GM21360 (cell line): ENCODE measurements at regions not wholly inside any gene's neighbourhood (a gene's known extent, or its start where the extent isn't known, plus 50 kb on each side); places are given as distances from the start of the nearest gene placed in this dataset.

Source experiments
- ATAC-seq: cut with Tn5 transposase; IDR thresholded peaks from one replicate; pipeline ENCODE4 v1.9.1; 2021; ENCODE audit warnings: mild to moderate bottlenecking, moderate library complexity; ENCODE audit not compliant: unreplicated experiment

DNA sequence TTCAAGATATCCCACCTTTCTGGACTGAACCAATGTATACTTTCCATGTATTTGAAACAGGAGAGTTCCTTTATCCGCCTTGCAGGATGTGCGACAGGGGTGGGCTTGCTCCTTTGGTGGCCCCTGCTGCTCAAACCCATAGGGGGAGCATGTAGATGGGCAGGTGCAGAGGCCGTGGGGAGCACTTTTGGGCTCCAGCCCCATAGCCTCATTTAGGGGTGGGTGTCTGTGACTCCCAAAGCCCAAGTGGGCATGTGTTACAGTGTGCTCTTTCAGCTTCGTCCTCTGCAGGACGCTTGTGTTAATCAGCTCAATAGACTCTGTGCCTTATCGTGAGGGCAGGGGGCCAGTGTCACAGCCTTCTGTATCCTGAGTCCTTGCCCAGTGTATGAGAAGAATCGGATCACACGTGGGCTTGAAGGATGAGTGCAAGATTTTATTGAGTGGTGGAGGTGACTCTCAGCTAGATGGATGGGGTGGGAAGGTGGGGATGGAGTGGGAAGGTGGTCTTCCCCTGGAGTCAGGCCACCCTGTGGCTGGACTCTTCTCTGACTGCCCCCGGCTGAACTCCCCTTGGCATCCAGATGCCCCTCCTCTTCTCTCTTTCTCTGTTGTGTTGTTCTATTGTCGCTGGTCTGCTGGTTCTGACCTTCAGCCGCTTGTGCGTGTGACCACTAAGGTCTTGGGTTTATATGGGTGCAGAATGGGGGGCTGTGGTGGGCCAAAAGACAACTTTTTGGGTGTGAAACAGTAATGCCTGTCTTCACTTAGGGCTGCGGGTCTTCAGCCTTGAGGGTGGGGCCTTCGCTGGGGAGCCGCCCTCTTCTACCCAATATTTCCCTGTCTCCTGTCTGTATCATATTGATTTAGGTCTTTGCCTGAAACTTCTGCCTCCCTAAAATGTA is 262.2 kb downstream of the GLRX3 start:
- no peak for ATAC-seq

DNA sequence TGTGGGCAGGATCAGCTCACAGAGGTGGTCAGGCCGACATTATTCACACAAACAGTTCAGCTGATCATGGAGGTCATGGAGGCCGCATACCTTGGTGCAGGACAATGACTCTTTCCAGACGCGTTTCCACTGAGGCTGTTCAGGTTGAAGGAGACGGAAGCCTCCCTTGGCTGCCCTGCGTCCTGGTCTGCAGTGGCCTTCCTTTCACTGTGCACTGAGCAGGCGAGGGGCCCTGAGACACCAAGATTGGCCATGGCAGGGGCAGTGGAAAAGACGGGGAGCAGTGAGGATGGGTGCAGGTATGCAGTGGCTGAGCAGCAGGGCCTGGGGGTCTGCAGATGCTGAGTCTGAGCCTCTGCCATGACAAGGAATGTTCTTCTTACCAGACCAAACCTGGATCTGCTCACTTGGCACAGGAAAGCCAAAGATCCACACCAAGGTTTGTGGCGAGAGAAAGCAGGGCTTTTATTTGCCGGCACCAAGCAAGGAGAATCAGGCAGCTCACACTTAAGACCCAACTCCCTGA is 263.3 kb downstream of the GLRX3 start:
- ATAC-seq: no peak

DNA sequence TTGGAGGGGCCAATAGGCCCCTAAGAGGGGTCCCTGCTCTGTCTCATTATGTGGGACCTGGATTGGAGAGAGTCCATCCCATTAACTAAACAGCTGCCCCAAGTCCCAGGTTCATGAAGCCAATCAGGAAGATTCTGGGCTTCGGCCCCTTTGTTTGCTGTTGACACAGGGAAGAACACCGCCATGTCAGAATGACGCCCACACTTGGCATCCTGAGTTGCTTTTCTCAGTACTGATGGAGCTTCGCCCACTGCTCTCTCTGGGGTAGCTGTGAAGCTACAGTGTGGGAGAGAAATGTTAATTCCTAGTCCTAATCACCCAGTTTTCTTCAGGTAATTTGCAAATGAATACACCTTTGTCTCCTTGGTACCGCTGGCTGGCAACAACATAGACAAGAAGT is 264.7 kb downstream of the GLRX3 start:
- no peak for ATAC-seq

DNA sequence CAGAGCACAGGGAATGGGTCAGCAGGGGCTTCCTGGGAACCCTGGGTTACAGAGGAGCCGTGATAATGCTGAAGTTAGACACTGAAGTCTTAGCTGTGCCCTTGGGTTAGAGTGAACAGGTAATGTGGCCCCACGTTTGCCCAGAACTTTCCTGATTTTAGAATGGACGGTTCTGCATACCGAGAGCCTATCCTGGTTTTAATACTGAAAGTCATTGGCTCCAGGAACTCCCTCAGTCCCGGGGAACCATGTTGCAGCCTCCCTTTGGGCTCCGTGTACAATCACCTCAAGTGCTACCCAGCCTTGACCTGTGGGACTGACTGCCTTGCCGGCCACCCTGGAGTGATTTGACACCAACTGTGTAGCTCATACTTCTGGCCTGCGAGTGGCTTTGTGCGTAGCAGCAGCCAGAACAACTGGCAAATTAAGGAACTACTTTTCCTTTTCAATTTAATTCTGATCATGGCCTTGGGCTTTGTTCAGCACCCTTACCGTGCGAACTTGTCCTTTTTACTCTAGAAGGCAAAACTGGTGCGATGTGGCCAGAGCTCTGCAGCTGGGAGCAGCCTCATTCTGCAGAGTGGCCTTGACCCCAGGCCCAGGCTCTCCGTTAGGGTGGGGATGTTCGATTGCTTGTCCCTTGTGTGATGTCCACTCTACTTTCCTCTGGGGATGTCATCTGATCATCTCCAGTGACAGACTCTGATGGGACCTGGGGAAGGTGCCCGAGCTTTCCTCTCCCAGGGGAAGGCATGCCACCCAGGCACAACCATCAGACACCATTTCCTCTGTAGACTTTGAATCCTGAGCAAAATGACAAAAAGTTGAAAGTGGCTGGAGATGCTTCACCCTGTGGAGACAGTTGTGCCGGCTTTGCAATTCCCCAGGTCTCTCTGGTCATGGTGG is 265.9 kb downstream of the GLRX3 start:
- ATAC-seq: no peak

DNA sequence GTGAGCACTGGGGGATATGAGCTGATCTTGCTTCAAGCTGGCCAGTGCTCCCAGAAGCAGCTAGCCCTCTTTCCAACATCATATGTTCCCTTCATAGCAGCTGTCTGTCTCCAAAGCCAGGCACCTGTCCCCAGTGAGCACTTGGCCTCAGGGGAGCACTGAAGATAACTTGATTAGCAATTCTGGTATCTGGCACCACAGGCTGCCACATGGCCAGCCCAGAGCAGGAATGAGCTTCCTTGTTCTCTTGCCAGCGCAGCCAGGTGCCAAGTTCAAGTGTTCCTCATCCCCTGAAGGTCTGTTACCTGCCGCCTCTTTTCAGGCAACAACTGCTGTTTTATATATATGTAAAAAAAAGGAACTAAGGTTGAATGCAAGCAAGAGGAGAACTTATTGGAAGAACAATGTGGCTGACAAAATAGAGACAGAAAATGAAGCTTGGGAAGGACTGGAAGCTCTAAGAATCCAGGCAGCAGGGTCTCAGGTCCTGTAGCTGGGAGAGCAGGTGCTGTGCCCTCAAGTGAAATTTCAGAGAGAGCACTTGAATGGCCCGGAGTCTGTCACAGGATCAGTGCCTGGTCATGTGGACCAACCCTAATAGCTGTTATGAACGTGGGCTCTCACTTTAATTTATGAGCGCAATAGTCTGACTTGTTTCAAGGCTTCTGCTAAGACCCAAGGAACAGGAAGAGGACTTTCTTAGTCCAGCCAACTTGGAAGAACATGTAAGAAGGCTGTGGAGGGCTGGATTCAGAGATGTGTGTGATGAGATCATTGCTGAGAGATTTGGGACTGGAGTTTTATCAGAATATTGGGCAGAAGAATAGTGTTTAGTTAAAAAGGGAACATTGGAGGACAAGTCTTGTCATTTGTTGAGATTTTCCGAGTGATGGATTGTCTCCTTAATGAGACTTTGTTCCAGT is 267.2 kb downstream of the GLRX3 start:
- ATAC-seq: no peak

DNA sequence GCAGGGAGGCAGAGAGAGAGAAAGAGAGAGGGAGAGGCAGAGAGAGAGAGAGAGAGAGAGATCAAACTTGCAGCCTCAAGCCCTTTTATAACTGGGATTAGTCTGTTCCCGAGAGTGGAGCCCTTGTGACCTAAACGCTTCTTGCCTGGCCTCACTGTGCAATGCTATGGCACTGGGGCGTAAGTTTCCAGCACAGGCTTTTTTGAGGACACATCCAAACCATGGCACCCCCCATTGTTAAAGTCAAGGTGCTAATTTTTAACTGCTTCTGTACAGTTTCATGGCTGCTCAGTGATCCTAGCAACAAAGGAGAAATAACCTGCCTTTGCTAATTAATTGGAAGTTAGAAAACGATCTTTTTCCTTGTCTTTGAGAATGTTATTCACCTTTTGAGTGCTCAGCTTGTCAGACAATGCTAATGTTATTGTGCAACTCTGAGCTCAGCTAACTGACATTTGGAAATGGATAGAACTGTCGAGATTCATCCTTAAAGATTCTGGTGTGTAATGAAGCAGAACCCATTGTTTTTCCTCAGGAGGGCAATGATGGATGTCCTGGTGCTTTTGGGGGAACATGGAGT is 268.4 kb downstream of the GLRX3 start:
- no peak for ATAC-seq

DNA sequence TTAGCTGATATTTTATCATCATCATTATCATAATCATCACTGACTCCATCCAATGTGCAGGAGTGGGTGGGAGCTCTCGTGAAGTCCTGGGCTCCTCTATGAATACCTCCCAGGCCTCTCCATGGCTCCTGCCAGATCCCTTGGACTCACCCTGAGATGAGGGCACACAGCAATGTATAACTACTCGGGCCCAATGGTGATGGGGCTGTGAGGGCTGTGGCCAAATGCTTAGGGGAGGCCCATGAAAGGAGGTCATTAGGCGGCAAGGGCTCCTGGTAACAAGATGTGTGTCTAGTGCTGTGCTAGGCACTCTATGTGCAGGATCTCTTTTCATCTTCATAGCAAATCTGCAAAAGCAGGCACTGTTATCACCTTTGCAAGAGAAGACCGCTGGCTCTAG is 270.9 kb downstream of the GLRX3 start:
- no peak for ATAC-seq

DNA sequence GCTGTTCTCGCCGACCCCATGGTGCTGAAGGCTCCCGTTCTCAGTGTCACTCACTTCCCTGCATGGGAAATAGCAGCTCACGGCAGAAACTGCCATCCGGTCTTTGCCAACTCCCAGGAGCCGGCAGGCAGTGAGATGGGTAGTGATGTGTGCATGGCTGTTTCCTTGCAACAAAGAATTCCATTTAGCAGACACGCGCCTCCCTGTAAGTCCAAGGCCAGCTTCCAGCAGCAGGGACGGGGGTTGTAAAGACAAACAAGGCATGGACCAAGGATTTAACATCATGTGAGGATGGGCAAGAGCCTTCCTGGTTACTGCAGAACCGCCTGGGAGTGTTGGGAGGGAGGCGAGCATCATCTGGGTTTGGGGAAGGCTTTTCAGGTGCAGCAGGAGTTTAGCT is 273.1 kb downstream of the GLRX3 start:
- ATAC-seq: no peak

DNA sequence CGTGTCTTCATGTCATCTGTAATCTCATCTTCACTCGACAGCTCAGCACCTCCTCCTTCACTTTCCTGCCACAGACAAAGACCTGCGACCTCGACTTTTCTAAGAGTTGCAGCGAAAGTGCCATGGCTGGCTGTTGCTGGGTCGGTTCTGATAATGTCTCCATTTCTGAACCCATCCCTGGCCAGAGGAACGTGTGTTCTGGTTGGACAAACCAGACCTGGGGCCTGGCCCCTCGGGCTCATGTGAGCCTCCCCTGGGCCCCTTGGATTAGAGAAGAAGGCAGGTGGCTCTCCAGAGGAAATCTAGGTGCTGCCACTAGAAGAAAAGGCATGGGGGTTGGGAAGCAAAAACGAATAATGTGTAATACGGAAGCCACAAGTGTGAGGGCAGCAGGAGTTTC is 273.7 kb downstream of the GLRX3 start:
- no peak for ATAC-seq

DNA sequence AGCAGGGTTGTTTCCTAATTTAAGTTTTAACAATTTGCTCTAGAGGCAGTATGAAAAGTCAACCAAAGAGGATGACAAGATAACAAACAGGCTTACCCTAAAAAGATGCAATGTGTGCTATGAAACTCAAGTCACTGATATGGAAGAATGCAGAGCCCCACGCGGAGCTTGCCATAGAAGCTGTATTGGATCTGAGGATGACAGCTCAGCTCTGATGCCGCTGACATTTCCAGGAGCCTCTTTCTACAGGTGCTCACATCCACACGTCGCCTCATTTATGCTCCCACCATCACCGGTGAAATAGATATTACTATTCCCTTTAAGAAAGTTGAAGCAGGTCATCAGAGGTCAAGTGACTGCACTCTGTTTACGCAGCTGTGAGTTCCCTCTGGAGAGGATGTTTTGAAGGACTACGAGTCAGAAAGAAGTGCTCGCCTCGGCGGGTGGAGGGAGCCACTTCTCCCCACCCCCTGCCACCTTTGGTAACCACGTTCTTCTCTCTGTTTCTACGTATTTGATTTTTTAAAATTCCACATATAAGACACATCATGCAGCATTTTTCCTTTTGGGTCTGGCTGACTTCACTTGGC is 275.4 kb downstream of the GLRX3 start:
- no peak for ATAC-seq

DNA sequence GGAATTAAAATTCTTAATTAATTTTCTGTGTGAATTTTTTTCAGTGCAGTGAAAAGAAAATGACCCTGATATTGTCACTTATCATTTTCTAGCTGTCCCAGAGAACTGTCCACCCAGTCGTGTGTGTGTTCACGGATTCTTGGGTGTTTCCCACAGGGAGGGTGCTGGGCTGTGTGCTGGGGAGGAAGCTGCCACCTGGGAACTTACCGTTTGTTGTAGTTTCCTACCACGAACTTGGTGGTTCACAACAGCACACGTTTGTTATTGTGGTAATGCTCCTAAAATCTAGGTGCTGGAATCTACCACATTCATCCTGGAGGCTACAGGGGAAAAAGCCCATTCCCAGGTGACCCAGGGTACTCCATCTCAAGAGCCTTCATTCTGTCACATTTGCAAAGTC is 276.1 kb downstream of the GLRX3 start:
- ATAC-seq: no peak

DNA sequence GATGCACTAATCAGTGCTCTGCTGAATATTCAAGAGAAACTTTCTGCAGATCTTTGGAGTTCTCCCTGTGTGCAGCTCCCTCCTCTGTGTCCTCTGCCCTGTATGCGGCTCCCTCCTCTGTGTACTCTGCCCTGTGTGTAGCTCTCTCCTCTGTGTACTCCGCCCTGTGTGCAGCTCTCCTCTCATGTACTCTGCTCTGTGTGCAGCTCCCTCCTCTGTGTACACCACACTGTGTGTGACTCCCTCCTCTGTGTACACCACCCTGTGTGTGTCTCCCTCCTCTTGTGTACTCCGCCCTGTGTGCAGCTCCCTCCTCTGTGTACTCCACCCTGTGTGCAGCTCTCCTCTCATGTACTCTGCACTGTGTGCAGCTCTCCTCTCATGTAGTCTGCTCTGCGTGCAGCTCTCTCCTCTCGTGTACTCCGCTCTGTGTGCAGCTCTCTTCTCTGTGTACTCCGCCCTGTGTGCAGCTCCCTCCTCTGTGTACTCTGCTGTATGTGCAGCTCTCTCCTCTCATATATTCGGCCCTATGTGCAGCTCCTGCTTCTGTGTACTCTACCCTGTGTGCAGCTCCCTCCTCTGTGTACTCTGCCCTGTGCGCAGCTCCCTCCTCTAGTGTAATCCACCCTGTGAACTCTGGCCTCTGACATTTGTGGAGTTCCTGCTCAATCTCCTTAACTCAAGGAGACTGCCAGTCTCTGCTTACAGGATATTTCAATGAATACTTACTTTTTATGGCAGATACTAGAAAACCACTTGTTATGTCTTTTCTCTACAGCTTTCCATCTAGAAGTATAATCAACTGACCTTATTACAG is 280.4 kb downstream of the GLRX3 start:
- ATAC-seq: no peak

DNA sequence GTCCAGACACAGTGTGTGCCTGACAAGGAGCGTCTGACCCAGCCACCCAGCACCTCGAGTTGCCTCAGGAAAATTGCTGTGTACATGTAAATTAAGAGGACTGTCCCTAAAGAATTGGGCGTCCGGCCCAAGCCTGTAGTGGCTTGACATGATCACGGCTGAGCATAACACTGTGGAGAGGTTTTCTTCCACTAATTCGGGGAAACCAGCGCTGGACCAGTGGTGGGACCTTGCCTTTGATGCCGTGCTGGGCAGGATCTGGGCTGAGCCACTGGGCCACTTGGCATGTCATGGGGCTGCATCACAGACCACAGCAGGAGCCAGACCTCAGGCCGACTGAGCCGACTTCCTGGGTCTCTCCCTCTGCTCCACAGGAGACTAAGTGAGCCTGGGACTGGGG is 282.5 kb downstream of the GLRX3 start:
- no peak for ATAC-seq

DNA sequence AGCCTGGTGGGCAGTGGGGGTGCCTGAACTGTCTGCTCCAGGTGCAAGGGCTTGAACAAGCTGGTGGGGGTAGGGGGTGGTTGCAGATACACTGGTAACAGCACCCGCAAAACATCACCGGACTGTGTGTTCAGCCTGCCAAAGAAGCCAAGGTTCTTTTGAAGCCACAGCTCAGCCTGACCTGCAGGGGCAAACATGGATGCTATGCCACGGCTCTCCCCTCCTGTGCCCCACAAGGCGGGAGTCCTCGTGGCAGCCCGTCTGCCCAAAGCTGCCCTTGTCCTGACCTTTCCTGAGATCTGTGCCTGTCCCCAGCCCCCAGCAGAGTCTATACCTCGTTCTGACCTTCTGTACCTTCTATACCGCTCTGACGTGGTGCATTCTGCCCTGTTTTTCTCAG is 285.7 kb downstream of the GLRX3 start:
- ATAC-seq: no peak

DNA sequence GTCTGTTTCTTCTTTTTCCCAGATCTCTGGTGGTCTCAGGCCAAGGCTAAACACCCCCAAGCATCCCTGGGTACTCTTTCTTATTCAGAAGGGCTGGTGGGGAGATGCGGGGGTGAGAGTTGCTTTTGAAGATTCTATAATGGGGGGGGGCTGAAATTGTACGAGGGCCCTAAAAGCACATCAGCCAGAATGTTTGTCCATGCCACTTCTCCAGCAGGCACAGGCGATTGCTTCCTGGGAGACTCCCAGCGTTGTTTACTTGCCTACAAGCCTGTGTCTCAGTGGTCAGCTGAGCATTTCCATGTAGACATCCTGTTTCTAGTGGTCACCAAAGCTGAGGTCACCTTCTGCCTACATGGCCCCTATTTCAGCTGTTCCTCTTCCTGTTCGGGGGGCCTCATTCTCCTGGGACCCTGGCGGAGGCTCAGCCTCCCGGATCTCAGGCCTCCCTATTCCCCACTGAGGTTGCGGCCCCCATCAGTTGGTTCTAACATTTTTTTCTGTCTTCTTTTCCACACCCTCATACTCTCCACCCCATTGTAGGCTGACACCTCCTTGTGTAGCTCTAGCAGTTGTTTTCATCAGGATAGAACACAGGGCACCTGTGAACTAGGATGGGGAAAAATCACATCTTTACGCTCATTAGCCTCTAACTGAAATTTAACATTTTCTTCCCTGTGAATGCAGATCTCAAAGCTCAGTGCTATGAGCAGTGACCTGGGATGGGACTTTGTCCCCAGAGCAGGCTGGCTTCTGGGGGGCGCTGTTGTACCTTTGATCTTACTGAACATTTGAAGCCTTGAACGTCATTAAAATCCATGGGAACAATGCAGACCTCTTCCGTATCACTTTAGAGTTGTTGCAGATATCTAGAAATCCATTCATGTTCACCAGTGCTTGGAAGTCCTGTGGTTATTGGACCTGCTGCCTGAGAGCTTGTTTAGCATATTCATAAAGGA is 286.5 kb downstream of the GLRX3 start:
- ATAC-seq: no peak

DNA sequence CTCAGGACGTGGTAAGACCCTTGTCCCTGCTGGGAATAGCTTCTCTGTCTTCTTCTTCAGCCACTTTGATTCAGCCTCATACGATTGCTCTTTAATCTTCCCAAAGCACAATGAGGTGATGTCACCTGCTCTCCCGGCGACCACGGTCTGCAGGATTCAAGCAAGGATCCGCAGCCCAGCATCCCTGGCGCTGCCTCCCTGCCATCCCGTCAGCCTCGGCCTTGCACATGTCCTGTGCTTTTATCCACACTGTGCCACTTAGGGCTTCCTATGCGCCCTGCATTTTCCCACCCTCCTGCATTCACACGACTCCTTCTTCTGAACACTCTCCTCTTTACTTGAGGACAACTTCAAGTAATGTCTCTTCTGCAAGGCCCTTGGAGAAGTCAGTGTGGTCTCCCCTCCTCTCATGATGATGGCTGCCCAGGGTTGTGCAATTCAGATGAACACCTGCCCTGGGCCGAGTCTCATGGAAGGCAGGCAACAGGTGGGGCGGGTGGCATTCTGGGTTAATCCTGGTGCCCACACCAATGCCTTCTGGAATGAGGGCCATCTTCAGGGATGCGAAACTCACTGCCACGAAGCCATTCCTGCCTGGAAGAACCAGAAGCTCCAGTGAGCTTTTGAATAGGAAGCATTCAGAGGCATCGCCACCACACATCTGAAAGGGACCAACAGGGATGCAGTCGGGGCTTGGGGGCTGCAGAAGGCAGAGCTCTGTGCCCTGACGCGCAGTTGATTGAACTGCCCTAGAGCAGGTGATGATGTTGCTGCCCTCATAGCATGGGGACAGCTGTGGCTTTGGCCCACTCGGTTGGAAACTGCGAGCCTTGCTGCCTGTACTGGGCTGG is 287.5 kb downstream of the GLRX3 start:
- ATAC-seq: no peak

DNA sequence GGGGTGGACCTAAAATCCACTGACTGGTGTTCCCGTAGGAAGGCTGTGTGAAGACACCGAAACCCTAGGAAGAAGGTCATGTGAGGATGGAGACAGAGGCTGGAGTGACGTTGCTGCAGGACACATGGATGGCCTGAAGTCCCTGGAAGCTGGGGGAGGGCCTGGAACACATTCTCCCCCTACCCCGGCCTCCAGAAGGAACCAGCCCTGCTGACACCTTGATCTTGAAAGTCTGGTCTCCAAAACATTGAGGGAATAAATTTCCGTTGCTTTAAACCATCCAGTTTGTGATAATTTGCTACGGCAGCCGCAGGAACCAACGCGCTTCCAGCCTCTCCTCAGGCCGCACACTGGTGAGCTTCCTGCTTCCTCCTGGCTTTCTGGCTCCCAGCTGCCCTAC is 288.2 kb downstream of the GLRX3 start:
- no peak for ATAC-seq
